Spleen (tissue), 11 donors: ENCODE measurements at regions not wholly inside any gene's neighbourhood (a gene's known extent, or its start where the extent isn't known, plus 50 kb on each side); places are given as distances from the start of the nearest gene placed in this dataset.

Experiments used
- DNase-seq: peaks from one replicate; pipeline ENCODE4 v3.0.0-alpha.2; 2020
- H3K27ac ChIP-seq, 8 donors: fragments of 200-600 bp; sonication (generic) in 7 of 8; 1 replicate in 4 of 8; 2 replicates in 4 of 8; pipeline versions ENCODE4 v1.5.0 to v1.8.0; 2016 to 2021; ENCODE audit warnings: inconsistent platforms in 4 of 8, mild to moderate bottlenecking in 4 of 8, moderate library complexity in 1 of 8
- H3K27me3 ChIP-seq, 7 donors: fragments of 200-600 bp; sonication (generic) in 6 of 7; replicated peaks in 1 of 7; 1 replicate in 4 of 7; 2 replicates in 3 of 7; pipeline versions ENCODE4 v1.5.0 to v1.8.0; 2016 to 2021; ENCODE audit warnings: inconsistent platforms in 3 of 7, mild to moderate bottlenecking in 1 of 7
- H3K36me3 ChIP-seq, 6 donors: fragments of 200-600 bp; sonication (generic) in 5 of 6; 1 replicate in 4 of 6; 2 replicates in 2 of 6; pipeline versions ENCODE4 v1.5.0 to v1.8.0; 2016 to 2021; ENCODE audit warnings: inconsistent platforms in 2 of 6
- H3K4me1 ChIP-seq, 6 donors: fragments of 200-600 bp; sonication (generic) in 5 of 6; 1 replicate in 3 of 6; 2 replicates in 3 of 6; pipeline versions ENCODE4 v1.5.0 to v1.8.0; 2016 to 2021; ENCODE audit warnings: inconsistent platforms in 3 of 6
- H3K4me3 ChIP-seq, 8 donors: fragments of 200-600 bp; sonication (generic) in 7 of 8; 1 replicate in 4 of 8; 2 replicates in 4 of 8; pipeline versions ENCODE4 v1.5.0 to v1.8.0; 2016 to 2021; ENCODE audit warnings: inconsistent platforms in 4 of 8, mild to moderate bottlenecking in 4 of 8, moderate library complexity in 2 of 8
- H3K9me3 ChIP-seq, 8 donors: fragments of 200-600 bp; sonication (generic) in 7 of 8; 1 replicate in 4 of 8; 2 replicates in 4 of 8; pipeline versions ENCODE4 v1.5.0 to v1.8.0; 2016 to 2021; ENCODE audit warnings: inconsistent platforms in 4 of 8
- CTCF ChIP-seq, 11 experiments: fragments of 200-600 bp in 7 of 11; fragments of 450-650 bp in 4 of 11; sonication (generic) in 4 of 11; IDR thresholded peaks in 8 of 11; conservative IDR thresholded peaks in 3 of 11; 1 replicate in 7 of 11; 2 replicates in 4 of 11; pipeline versions ENCODE4 v1.4.0 to v1.8.0; 2016 to 2021; ENCODE audit warnings: antibody characterized with exemption in 11 of 11, inconsistent platforms in 4 of 11, mild to moderate bottlenecking in 1 of 11
- POLR2A ChIP-seq, 3 donors: fragments of 450-650 bp; IDR thresholded peaks; one replicate each; pipeline ENCODE4 v1.5.1; 2017; ENCODE audit warnings: antibody characterized with exemption in 3 of 3, mild to moderate bottlenecking in 1 of 3
- POLR2AphosphoS5 ChIP-seq, 3 donors: sonication (generic); formaldehyde crosslinking; IDR thresholded peaks; one replicate each; pipeline ENCODE4 v1.5.1; 2017; ENCODE audit warnings: antibody characterized with exemption in 3 of 3
- WGBS, 5 donors: extraction: QIAGEN DNeasy Blood & Tissue Kit in 3 of 5; methylation state at CpG; one replicate each; pipeline versions ENCODE4 v1.1.5 to v1.1.7; 2013 to 2018; 5-methylcytosine and 5-hydroxymethylcytosine counted together
- intact Hi-C: fragments of 100-400 bp; cut with DNase I; formaldehyde crosslinking; loops from one replicate; pipeline ENCODE4 v1.15.0; 2023; ENCODE audit warnings: low total_unique reads
- donor health status: healthy with polysubstance abuse.
- donor health status: DM: no; HTN: no; CAD: no; lungs with moderate emphysema.
- donor health status: DM: no; HTN: no; CAD: no.
- donor health status: Bipolar disorder and iron deficiency.
- donor health status: healthy.
- donor health status: DM: no; HTN: no; CAD: no.
- donor health status: DM: yes; HTN: yes; CAD: no.

DNA sequence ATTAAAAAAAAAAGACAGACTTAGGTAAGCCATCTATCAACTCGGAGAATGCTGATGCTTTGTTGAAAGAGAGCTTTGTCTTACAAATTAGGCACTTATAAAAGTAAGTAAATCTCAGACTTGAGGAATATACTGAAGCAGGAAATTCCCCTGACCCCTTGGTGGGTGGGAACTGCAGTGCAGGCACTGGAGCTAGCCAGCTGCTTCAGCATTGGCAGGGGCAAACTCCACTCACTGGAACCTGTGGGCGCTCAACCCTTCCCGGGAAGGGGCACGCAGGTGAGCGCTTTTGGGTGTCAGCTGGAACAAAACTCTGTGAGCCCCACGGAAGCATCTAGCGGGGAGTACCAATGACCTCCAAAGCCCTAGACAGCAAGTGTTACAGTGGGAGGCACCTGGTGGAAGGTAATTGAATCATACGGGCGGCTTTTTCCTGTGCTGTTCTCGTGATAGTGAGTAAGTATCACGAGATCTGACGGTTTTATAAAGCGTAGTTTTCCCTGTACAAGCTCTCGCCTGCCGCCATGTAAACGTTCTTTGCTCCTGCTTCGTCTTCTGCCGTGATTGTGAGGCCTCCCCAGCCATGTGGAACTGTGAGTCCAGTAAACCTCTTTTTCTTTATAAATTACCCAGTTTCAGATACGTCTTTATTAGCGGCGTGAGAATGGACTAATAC is 628.0 kb upstream of the CDH18 start:
- TF ChIP-seq POLR2A (IDR thresholded peaks at IDR 0.05), result no peak
- TF ChIP-seq POLR2AphosphoS5 (IDR thresholded peaks at IDR 0.05), result no peak
- no peak for TF ChIP-seq CTCF (IDR thresholded peaks at IDR 0.05 in 8 of 11, conservative IDR thresholded peaks at IDR 0.05 in 3 of 11)
- Histone ChIP-seq H3K27me3 (no peaks in the 10 kb centered on the region), H3K9me3 (peaks cover 0 to 11% (median 0%) of the 10 kb centered on the region in 8 donors), H3K4me1 (no peaks in the 10 kb centered on the region), H3K36me3 (no peaks in the 10 kb centered on the region), H3K27ac (no peak overlapping the region), H3K4me3 (no peak overlapping the region)
- WGBS, 5 donors, result 90 to 94% (median 91%) methylated on average over 20 to 21 of the region's 21 CpGs
- intact Hi-C loops, result no loop called here
- no peak for DNase-seq

GRCh38 chr5:20611620-20612019 is 623.6 kb upstream of the CDH18 start:
- H3K9me3 ChIP-seq, result peaks cover 0 to 11% (median 0%) of the 10 kb centered on the region in 8 donors
- no peaks in the 10 kb centered on the region for H3K36me3 ChIP-seq
- WGBS, 5 donors, result 63 to 77% (median 68%) methylated on average over 6 of the region's 6 CpGs
- TF ChIP-seq POLR2A (IDR thresholded peaks at IDR 0.05), result no peak
- no peak for TF ChIP-seq CTCF (IDR thresholded peaks at IDR 0.05 in 8 of 11, conservative IDR thresholded peaks at IDR 0.05 in 3 of 11)
- no peak for TF ChIP-seq POLR2AphosphoS5 (IDR thresholded peaks at IDR 0.05)
- no peak overlapping the region for H3K4me3 ChIP-seq
- no peaks in the 10 kb centered on the region for H3K4me1 ChIP-seq
- no peak for DNase-seq
- no peak overlapping the region for H3K27ac ChIP-seq
- H3K27me3 ChIP-seq, result no peaks in the 10 kb centered on the region
- intact Hi-C loops, result no loop called here

- intact Hi-C loops, result no loop called here
- Histone ChIP-seq H3K27ac (no peak overlapping the region), H3K9me3 (peaks cover 0 to 5% (median 0%) of the 10 kb centered on the region in 8 donors), H3K27me3 (no peaks in the 10 kb centered on the region), H3K36me3 (no peaks in the 10 kb centered on the region), H3K4me1 (no peaks in the 10 kb centered on the region), H3K4me3 (no peak overlapping the region)
- whole genome bisulfite sequencing, 5 donors, result 17 to 29% (median 25%) methylated on average over 4 of the region's 4 CpGs
- DNase-seq, result no peak
- no peak for TF ChIP-seq CTCF (IDR thresholded peaks at IDR 0.05 in 8 of 11, conservative IDR thresholded peaks at IDR 0.05 in 3 of 11)
These were observed 622.7 kb upstream of the CDH18 start for GRCh38 chr5:20610681-20611080.

GRCh38 chr5:20609126-20609525 is 621.1 kb upstream of the CDH18 start:
- TF ChIP-seq CTCF (IDR thresholded peaks at IDR 0.05 in 8 of 11, conservative IDR thresholded peaks at IDR 0.05 in 3 of 11), result no peak
- TF ChIP-seq POLR2AphosphoS5 (IDR thresholded peaks at IDR 0.05), result no peak
- TF ChIP-seq POLR2A (IDR thresholded peaks at IDR 0.05), result no peak
- no peaks in the 10 kb centered on the region for H3K4me1 ChIP-seq
- peaks cover 0 to 5% (median 0%) of the 10 kb centered on the region in 8 donors for H3K9me3 ChIP-seq

More at GRCh38 chr5:20609126-20609525, 621.1 kb upstream of the CDH18 start:
- intact Hi-C loops, result no loop called here
- 77 to 100% (median 88%) methylated on average over 1 of the region's 1 CpG for WGBS, 5 donors
- no peaks in the 10 kb centered on the region for H3K27me3 ChIP-seq
- no peak for DNase-seq
- no peak overlapping the region for H3K27ac ChIP-seq
- H3K36me3 ChIP-seq, result no peaks in the 10 kb centered on the region
- no peak overlapping the region for H3K4me3 ChIP-seq
